EL (cell line): ENCODE measurements at regions not wholly inside any gene's neighbourhood (a gene's known extent, or its start where the extent isn't known, plus 50 kb on each side); places are given as distances from the start of the nearest gene placed in this dataset.
"Not testable (repeated sequence)": the region's sequence is repeated elsewhere in the genome, so short reads cannot be mapped to it uniquely, and the experiment has no call there.

Experiments
- DNase-seq: peaks from one replicate; pipeline ENCODE4 v3.0.0-alpha.2; 2016

GRCh38 chr2:236979664-236980063 is 106.0 kb upstream of the COPS8 start:
- no peak for DNase-seq

DNA sequence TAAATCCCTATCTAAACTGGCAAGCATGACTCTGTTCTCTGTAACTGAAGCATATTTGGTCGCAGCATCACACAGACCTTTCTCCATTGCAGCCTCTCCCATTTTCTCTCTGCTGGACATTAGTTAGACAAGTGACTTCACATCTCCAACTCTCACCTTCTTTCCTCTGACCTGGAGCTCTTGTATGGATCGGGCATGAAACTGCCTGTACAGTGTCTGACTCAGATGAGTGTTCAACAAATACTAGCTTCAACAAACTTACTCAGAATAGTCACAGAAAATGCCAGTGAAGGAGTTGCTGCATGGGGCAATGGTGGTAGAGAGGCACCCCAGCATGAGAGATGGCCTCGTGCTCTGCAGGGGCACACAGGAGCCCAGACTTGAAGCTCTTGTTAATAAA is 104.7 kb upstream of the COPS8 start:
- no peak for DNase-seq

DNA sequence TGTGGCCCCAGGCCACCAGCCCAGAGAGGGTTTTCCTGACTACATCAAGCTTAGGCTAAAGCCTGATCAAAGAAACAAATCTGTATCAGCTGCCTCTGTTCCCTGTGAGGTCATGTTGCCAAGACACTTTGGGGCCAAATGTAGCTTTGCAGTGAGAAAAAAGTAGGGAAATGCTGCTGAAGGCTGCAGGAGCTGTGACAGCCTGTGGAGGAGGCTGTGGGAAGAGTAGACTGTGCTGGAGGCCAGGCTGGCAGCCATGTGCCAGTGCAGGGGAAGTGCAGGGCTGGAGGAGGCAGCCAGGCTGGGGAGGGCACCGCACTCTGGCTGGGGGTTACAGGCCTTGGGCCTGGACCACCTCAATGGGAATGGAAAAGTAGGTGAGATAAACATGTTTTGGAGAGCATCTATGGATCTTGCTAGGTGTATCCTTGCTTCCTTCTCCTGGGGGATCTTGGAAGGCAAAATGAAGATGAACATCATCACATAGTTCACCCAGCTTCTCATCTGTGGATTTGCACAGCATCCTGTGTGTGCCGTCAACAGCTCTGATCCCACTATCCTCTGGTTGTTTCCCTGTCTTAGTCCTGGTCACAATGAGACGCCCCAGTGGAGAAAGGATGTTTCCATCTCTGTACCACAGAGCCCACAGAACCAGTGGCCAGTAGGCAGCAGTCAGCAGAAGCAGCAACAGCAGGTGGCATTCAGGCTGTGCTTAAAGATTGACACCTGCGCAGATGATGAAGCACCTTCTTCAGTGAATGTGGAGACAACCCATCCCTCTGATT is 103.8 kb upstream of the COPS8 start:
- no peak for DNase-seq

DNA sequence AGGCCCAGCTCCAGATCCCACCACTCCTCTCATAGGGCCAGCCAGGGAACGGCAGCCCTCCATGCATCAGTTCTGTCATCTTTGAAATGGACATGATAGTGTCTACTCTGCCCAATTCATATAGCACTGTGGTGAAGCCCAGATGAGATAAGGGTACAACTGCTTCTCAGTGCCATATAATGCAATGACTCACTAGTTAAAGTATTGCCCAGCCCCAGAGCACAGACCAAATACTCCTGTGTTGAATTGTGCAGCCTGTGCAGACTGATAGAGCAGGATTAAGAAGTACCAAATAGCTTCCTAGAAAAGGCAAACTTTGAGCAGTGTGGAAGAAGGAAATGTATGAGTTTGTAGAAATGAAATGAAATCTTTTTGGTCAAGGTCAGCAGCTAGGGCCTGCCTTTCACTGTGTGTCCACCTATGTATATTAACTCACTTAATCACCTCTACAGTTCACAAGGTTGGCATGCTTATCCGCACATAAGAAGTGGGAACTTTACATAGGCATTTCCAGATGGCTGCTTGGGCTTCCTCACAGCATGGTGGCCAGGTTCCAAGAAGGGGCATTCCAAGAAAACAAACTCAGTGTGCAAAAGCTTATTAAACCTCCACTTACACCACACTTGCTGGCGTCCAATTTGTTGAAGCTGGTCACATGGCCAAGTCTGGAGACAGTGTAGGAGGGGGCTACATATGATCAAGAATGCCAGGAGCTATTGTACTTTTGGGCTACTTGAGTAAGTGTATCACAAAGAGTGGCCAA is 102.8 kb upstream of the COPS8 start:
- DNase-seq: no peak

DNA sequence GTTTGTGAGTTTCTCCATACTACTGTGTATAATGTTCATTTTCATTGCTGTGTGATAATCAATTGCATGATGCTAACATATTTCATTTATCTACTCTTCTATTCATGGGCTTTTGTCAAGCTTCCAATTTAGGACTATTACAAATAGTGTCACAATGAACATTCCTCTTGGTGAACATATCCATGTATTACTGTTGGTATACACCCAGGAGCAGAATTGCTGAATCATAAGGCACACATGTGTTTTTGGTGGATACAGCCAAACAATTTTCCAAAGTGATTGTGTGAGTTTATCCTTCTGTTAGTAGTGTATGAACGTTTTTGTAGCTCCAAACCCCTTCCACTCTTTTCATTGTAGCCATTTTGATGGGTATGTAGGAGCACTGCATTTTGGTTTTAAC is 101.6 kb upstream of the COPS8 start:
- no peak for DNase-seq

- DNase-seq: no peak
Observed at GRCh38 chr2:236985761-236986339, 99.8 kb upstream of the COPS8 start.

GRCh38 chr2:236986524-236987330 is 99.0 kb upstream of the COPS8 start:
- DNase-seq: no peak

- no peak for DNase-seq
Observed at GRCh38 chr2:236988216-236988615, 97.5 kb upstream of the COPS8 start.

- no peak for DNase-seq
Observed at GRCh38 chr2:236988690-236989624, 96.7 kb upstream of the COPS8 start.

DNA sequence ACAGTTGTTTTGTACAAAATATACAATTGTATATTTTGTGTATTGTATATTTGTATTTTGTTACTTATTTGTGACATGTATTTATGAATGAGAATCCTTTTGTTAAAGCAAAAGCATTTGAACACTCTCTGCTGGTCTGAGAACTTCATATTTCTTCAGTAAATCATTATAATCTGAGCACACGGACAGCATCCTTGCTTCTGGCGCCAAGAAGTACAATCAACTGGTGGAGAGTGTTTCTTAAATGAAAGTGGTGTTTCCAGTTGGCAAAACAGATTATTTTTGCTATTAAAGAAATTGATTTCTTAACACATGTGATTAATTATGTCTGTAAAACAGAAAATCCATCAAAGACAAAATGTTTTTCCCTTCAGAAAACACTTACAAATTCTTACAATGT is 95.1 kb upstream of the COPS8 start:
- DNase-seq: no peak

GRCh38 chr2:236991874-236992273 is 93.8 kb upstream of the COPS8 start:
- DNase-seq: no peak

DNA sequence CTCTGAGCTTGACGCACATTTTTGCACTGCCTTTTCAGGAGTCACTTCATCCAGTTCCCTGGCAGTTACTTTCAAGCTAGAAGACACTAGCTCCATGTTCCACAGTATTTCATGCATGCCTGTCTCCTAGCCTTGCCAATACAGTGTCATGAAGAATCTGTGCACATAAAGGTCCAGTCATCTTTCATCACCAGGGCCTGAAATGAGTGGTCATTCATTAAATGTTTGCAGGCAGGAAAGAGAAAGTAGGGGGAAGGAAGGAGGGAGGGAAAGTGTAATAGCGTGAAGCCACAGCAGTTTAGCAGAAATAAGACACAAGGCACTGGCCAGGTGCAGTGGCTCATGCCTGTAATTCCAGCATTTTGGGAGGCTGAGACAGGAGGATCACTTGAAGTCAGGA is 92.4 kb upstream of the COPS8 start:
- no peak for DNase-seq

DNA sequence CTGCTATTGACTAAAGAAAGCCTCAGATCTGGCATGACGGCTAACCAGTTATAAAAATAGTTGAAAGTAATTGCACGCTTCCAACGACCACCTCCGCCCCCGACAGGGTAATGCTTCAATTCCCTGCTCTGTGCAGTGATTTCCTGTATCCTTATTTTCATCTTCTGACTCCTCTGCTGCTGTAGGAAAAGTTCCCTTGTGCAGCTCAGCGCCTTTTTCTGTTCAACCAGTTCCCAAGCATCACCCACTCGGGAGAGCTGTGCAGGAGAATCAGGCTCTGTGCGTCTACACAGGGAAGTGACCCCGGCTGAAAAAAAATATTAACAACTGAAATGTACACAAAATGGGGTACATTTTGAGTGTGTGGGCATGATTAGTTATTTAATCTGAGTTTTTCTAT is 91.3 kb upstream of the COPS8 start:
- DNase-seq: no peak

- no peak for DNase-seq
Observed at GRCh38 chr2:236997069-236997715, 88.5 kb upstream of the COPS8 start.

- DNase-seq: peak; percentile 4
Observed at GRCh38 chr2:236998236-236998635, 87.5 kb upstream of the COPS8 start.

DNA sequence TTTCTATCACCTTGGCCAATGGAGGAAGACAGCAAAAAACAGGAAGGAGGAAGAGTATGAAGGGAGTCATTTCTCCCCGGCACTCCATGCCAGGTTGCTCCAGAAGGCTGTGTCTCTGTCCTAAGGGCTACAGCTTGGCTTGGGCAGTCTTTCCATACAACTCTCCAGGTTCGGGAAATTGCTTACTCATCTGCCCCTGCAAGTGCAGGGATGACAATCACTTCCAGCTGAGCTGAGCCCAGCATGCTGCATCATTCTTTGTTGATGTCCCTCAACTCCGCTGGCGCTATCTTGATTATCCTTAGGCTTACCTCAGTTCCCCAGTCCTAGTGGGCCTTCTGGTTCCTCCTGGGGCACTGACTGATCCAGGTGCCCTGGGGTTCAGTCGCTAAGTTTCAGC is 86.9 kb upstream of the COPS8 start:
- DNase-seq: no peak

DNA sequence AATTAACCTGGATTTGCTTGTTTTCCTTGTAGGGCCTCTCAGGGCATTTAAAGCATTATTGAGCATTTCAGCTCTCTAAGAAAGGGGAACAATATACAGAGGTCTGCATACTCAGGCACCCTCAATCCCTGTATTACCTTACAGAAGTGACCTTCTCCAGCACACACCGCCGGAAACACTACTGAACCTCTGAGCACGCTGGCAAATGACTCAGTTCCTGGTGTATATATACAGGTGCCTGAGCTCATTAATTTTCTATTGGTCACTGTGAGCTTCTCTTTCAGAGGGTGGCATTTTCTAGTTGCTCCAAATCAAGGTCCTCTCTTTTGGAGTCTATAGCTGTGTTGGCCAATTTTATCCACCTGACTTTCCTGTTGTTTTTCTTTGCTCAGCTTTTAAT is 85.2 kb upstream of the COPS8 start:
- DNase-seq: no peak

GRCh38 chr2:237005341-237005740 is 80.3 kb upstream of the COPS8 start:
- DNase-seq: not testable (repeated sequence)

DNA sequence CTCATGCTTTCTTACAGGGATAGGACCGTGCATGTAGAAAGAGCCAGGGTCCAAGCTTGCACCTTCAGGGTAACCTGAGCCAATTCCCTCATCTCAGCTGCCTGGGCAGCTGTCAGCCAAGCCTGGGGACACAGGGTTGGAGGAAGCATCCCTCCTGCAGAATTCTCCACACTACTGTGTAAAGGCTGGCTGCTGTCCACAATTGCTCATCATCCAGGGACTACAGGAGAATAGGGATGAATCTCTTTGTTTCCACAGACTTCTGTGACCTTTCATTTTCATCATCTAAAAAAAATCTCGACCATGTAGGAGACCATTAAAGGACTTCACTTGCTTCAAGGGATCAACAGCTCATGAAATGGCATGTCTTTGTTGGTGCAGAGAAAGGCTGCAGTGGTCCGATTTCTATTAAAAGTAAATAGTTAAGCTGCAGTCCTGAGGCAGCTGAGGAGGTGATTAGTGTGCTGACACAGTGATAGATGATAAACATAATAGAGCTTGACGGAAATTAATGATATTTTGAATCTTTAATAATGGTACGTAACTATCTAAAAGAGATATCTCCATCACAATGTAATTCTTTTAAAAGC is 74.4 kb upstream of the COPS8 start:
- DNase-seq: no peak

GRCh38 chr2:237012004-237012403 is 73.7 kb upstream of the COPS8 start:
- DNase-seq: no peak
